SK-N-SH (cell line): ENCODE measurements at regions not wholly inside any gene's neighbourhood (a gene's known extent, or its start where the extent isn't known, plus 50 kb on each side); places are given as distances from the start of the nearest gene placed in this dataset.

Source experiments
- CTCF ChIP-seq: fragments of 200-600 bp; sonication (generic); IDR thresholded peaks from 2 replicates; pipeline ENCODE4 v1.6.1; 2017; ENCODE audit warnings: antibody characterized with exemption, mild to moderate bottlenecking, moderate library complexity
- EP300 ChIP-seq, 2 experiments: IDR thresholded peaks; 2 replicates each; pipeline versions ENCODE4 v1.4.0 to v1.6.1; 2012; ENCODE audit warnings: borderline replicate concordance in 1 of 2, low read depth in 1 of 2, low read length in 1 of 2
- FOXM1 ChIP-seq: IDR thresholded peaks from 2 replicates; pipeline ENCODE4 v1.4.0; 2012; ENCODE audit warnings: low read depth, mild to moderate bottlenecking
- GABPA ChIP-seq: IDR thresholded peaks from 2 replicates; pipeline ENCODE4 v1.4.0; 2012; ENCODE audit warnings: low read depth, mild to moderate bottlenecking
- MAX ChIP-seq: IDR thresholded peaks from 2 replicates; pipeline ENCODE4 v1.4.0; 2012; ENCODE audit warnings: low read depth
- MXI1 ChIP-seq: IDR thresholded peaks from 2 replicates; pipeline ENCODE4 v1.6.1; 2012; ENCODE audit warnings: mild to moderate bottlenecking, low read depth, low read length, improper control_type of control experiment
- POLR2AphosphoS5 ChIP-seq: IDR thresholded peaks from 2 replicates; pipeline ENCODE4 v1.6.1; 2012; ENCODE audit warnings: low read depth, low read length
- REST ChIP-seq: IDR thresholded peaks from 2 replicates; pipeline ENCODE4 v1.6.1; 2012; ENCODE audit warnings: mild to moderate bottlenecking, low read depth, low read length, moderate library complexity
- RFX5 ChIP-seq: IDR thresholded peaks from 2 replicates; pipeline ENCODE4 v1.6.1; 2012; ENCODE audit warnings: mild to moderate bottlenecking, improper control_type of control experiment, low read length
- USF2 ChIP-seq: fragments of 150-350 bp; IDR thresholded peaks from 2 replicates; pipeline ENCODE4 v1.6.1; 2017; ENCODE audit warnings: antibody characterized with exemption, low read length, low read depth, borderline replicate concordance
- YY1 ChIP-seq: IDR thresholded peaks from 2 replicates; pipeline ENCODE4 v1.4.0; 2012; ENCODE audit warnings: low read depth, mild to moderate bottlenecking

- TF ChIP-seq EP300 (IDR thresholded peaks at IDR 0.05; ENCODE audit: borderline replicate concordance in 1 of 2, low read depth in 1 of 2, low read length in 1 of 2) = no peak
- no peak for TF ChIP-seq CTCF
- TF ChIP-seq MXI1 = no peak
- TF ChIP-seq POLR2AphosphoS5 = no peak
- TF ChIP-seq GABPA = no peak
- TF ChIP-seq YY1 = no peak
- TF ChIP-seq REST = no peak
- TF ChIP-seq RFX5 = no peak
- TF ChIP-seq MAX = no peak
- no peak for TF ChIP-seq USF2
- TF ChIP-seq FOXM1 = no peak
Measured at GRCh38 chr4:81659051-81659450, 187.3 kb upstream of the RASGEF1B start.
